ENCODE measurements at regions not wholly inside any gene's neighbourhood (a gene's known extent, or its start where the extent isn't known, plus 50 kb on each side); places are given as distances from the start of the nearest gene placed in this dataset.
"Not testable (repeated sequence)": the region's sequence is repeated elsewhere in the genome, so short reads cannot be mapped to it uniquely, and the experiment has no call there.

DNA sequence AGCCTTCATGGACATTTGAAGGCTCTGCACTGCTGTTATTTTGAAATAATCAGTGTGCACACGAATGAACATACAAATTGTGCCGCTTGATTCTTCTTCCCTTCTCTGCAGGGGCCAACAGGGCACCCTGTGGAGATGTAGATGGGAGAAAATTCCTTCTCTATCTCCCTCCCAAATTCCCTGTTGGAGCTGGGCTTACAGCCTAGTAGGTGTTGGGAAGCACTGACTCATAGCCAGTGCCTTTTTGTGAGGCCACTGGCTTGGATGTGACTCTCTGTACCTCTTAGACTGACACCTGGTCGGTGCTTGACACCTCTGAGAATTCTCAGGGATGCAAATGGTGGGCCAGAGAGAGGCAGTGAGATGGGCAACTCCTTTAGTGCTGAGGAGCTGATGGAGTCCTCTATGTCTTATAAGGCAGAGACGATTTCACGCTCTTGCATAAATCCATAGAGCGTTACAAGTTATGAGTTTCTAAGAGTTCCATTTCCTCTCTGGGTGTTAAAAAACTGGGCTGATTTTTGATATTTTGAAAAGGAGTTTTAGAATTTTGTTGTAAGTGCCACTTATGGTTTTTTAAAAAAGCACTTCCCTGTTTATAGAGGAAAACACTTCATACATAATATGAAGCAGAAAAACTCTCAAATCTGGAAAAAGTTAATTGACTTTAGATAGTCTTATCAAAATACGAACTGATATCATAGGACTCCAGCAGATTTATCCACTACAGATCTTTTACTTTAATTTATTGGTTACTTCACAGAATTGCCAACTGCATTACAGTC lies 89.8 kb upstream of the MAP3K7 start:
- no peak for DNase-seq (ENCODE audit: low read depth in 1 of 2, low spot score in 1 of 2)
- 30% methylated on average over 7 of the region's 7 CpGs for WGBS (ENCODE audit: missing lambda C conversion rate)
- Histone ChIP-seq H3K9me3 (no peaks in the 10 kb centered on the region), H3K4me1 (no peaks in the 10 kb centered on the region), H3K27ac (no peak overlapping the region), H3K4me2 (no peak overlapping the region), H3K4me3 (no peak overlapping the region)
- no peak for FAIRE-seq
- POLR2A ChIA-PET = no interaction called here
- CTCF ChIA-PET = no interaction called here
- no peak for ATAC-seq
- no peak for TF ChIP-seq PHF8 (IDR thresholded peaks at IDR 0.05; ENCODE audit: borderline replicate concordance, low read depth)
- no peak for TF ChIP-seq NPAS2 (CRISPR knock-in tag; IDR thresholded peaks at IDR 0.05; ENCODE audit: borderline replicate concordance)
- TF ChIP-seq TFCP2L1 (CRISPR knock-in tag; IDR thresholded peaks at IDR 0.05) = no peak
- no peak for TF ChIP-seq CBX2 (IDR thresholded peaks at IDR 0.05; ENCODE audit: borderline replicate concordance, low read depth)
- TF ChIP-seq RARB (CRISPR knock-in tag; IDR thresholded peaks at IDR 0.05) = no peak
- TF ChIP-seq, protein P1, sequence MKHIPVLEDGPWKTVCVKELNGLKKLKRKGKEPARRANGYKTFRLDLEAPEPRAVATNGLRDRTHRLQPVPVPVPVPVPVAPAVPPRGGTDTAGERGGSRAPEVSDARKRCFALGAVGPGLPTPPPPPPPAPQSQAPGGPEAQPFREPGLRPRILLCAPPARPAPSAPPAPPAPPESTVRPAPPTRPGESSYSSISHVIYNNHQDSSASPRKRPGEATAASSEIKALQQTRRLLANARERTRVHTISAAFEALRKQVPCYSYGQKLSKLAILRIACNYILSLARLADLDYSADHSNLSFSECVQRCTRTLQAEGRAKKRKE (CRISPR knock-in tag; IDR thresholded peaks at IDR 0.05; ENCODE audit: low read depth) = no peak

DNA sequence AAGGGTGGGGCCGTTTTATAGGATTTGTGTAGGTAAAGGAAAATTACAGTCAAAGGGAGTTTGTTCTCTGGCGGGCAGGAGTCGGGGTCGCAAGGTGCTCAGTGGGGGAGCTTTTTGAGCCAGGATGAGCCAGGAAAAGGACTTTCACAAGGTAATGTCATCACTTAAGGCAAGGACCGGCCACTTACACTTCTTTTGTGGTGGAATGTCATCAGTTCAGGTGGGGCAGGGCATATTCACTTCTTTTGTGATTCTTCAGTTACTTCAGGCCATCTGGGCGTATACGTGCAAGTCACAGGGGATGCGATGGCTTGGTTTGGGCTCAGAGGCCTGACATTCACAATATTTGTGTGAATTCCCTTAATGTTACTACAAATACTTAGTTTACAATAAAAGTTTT lies 88.2 kb upstream of the MAP3K7 start:
- ATAC-seq; H3K27ac ChIP-seq; H3K4me3 ChIP-seq; POLR2A ChIA-PET; CTCF ChIA-PET; DNase-seq (ENCODE audit: low read depth in 1 of 2, low spot score in 1 of 2); FAIRE-seq; H3K4me1 ChIP-seq; H3K9me3 ChIP-seq; H3K4me2 ChIP-seq: not testable (repeated sequence)
- 51% methylated on average over 8 of the region's 8 CpGs for WGBS (ENCODE audit: missing lambda C conversion rate)

DNA sequence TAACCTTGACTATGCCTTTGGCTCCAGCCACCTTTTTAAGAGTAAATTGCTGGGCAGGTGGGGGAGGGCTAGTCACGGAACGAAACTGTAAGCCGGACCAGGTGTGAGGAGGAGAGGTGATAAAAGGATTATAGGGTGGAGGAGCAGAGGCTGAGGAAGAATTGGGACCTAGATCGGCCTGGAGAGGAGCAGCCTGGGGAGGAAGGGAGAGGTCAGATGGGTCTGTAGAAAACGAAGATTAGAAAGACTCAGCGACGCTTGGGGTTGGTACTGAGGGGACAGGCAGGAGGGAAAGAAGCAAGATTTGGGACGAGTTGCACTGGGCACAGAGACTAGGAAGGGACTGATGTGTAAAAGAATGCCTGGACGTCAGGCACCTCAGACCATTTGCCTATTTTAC lies 87.2 kb upstream of the MAP3K7 start:
- H3K4me3 ChIP-seq; ATAC-seq; POLR2A ChIA-PET; DNase-seq (ENCODE audit: low read depth in 1 of 2, low spot score in 1 of 2); H3K27ac ChIP-seq; H3K4me2 ChIP-seq; H3K9me3 ChIP-seq; FAIRE-seq; H3K4me1 ChIP-seq; CTCF ChIA-PET: not testable (repeated sequence)
- WGBS (ENCODE audit: missing lambda C conversion rate) = 52% methylated on average over 9 of the region's 9 CpGs

DNA sequence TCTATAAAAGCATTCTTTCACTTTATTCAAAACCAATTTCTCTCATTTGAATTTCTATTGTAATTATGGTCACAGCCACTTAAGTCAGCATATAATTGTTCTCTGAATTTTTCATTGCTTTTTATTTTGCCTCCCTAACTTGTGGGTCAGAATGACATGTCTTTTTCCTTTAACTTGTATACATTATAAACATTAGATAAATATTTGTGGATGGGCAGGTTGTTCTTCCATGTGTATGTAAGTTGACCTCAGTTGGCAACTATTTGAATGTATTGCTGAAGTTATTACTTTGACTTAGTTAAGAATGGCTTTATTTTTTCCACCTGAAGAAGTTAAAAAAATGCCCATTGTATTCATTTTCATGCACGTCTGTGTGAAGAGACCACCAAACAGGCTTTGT lies 83.0 kb upstream of the MAP3K7 start:
- ATAC-seq = no peak
- CTCF ChIA-PET = no interaction called here
- no peak overlapping the region for H3K27ac ChIP-seq
- TF ChIP-seq NFE2L2 (conservative IDR thresholded peaks at IDR 0.05; ENCODE audit: low read length) (no peak), SMC3 (IDR thresholded peaks at IDR 0.05) (no peak), ZC3H11A (IDR thresholded peaks at IDR 0.05) (no peak), BHLHE40 (IDR thresholded peaks at IDR 0.05; ENCODE audit: low read depth, low read length) (no peak), E2F6 (IDR thresholded peaks at IDR 0.05; ENCODE audit: borderline replicate concordance, low read depth) (no peak), KDM1A (IDR thresholded peaks at IDR 0.05; ENCODE audit: low read depth) (no peak), JUNB (IDR thresholded peaks at IDR 0.05) (no peak), FOXS1 (CRISPR knock-in tag; IDR thresholded peaks at IDR 0.05) (no peak), RFX5 (IDR thresholded peaks at IDR 0.05) (no peak), RAD21 (conservative IDR thresholded peaks at IDR 0.05 in 1 of 2, IDR thresholded peaks at IDR 0.05 in 1 of 2) (no peak), POLR2AphosphoS2 (conservative IDR thresholded peaks at IDR 0.05; ENCODE audit: low read length) (no peak), NR3C1 (IDR thresholded peaks at IDR 0.05) (no peak), POLR2A (IDR thresholded peaks at IDR 0.05; ENCODE audit: low read length) (no peak), EP300 (IDR thresholded peaks at IDR 0.05) (no peak), TFCP2L1 (CRISPR knock-in tag; IDR thresholded peaks at IDR 0.05) (no peak)
- TF ChIP-seq, protein P2, sequence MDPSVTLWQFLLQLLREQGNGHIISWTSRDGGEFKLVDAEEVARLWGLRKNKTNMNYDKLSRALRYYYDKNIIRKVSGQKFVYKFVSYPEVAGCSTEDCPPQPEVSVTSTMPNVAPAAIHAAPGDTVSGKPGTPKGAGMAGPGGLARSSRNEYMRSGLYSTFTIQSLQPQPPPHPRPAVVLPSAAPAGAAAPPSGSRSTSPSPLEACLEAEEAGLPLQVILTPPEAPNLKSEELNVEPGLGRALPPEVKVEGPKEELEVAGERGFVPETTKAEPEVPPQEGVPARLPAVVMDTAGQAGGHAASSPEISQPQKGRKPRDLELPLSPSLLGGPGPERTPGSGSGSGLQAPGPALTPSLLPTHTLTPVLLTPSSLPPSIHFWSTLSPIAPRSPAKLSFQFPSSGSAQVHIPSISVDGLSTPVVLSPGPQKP (IDR thresholded peaks at IDR 0.05; ENCODE audit: low read depth, low read length) = no peak
- TF ChIP-seq, protein P3, sequence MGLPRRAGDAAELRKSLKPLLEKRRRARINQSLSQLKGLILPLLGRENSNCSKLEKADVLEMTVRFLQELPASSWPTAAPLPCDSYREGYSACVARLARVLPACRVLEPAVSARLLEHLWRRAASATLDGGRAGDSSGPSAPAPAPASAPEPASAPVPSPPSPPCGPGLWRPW (IDR thresholded peaks at IDR 0.05) = no peak
- no peaks in the 10 kb centered on the region for H3K9me3 ChIP-seq
- H3K4me2 ChIP-seq = no peak overlapping the region
- no peaks in the 10 kb centered on the region for H3K4me1 ChIP-seq
- POLR2A ChIA-PET = no interaction called here
- no peak for DNase-seq (ENCODE audit: low read depth in 1 of 2, low spot score in 1 of 2)
- WGBS (ENCODE audit: missing lambda C conversion rate) = 6% methylated on average over 1 of the region's 1 CpG
- H3K4me3 ChIP-seq = no peak overlapping the region
- no peak for FAIRE-seq
